ENCODE measurements at regions not wholly inside any gene's neighbourhood (a gene's known extent, or its start where the extent isn't known, plus 50 kb on each side); places are given as distances from the start of the nearest gene placed in this dataset.

DNA sequence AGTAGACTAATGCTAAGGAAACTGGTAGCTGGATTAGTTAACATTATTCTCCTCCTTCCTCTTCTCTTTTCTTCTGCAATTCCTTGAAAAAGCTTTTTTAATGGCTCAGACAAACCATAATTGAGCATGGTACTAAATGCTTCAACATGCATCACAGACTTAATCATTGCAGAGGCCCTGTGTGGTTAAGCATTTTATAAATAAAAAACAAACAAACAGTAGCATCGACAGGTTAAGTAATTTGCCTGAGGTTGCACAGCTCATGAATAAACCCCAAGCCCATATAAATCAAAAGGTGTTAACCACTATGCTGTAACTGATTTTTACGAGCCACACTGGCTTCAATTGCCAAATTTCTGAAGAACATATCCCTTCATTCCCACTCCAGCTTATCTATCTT, 462.1 kb downstream of the LMO4 start:
- no peak for DNase-seq
- Histone ChIP-seq H3K27ac (no peak overlapping the region), H3K9me3 (no peaks in the 10 kb centered on the region), H3K27me3 (no peaks in the 10 kb centered on the region), H3K4me1 (no peaks in the 10 kb centered on the region), H3K36me3 (no peaks in the 10 kb centered on the region), H3K4me3 (no peak overlapping the region)
- no peak for ATAC-seq
- intact Hi-C loops (cut with DNase I) = no loop called here
- WGBS, 4 donors = 80 to 87% (median 84%) methylated on average over 2 of the region's 2 CpGs
- TF ChIP-seq, protein P1, sequence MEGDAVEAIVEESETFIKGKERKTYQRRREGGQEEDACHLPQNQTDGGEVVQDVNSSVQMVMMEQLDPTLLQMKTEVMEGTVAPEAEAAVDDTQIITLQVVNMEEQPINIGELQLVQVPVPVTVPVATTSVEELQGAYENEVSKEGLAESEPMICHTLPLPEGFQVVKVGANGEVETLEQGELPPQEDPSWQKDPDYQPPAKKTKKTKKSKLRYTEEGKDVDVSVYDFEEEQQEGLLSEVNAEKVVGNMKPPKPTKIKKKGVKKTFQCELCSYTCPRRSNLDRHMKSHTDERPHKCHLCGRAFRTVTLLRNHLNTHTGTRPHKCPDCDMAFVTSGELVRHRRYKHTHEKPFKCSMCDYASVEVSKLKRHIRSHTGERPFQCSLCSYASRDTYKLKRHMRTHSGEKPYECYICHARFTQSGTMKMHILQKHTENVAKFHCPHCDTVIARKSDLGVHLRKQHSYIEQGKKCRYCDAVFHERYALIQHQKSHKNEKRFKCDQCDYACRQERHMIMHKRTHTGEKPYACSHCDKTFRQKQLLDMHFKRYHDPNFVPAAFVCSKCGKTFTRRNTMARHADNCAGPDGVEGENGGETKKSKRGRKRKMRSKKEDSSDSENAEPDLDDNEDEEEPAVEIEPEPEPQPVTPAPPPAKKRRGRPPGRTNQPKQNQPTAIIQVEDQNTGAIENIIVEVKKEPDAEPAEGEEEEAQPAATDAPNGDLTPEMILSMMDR (IDR thresholded peaks at IDR 0.05) = no peak
- no peak for TF ChIP-seq POLR2A (IDR thresholded peaks at IDR 0.05)

DNA sequence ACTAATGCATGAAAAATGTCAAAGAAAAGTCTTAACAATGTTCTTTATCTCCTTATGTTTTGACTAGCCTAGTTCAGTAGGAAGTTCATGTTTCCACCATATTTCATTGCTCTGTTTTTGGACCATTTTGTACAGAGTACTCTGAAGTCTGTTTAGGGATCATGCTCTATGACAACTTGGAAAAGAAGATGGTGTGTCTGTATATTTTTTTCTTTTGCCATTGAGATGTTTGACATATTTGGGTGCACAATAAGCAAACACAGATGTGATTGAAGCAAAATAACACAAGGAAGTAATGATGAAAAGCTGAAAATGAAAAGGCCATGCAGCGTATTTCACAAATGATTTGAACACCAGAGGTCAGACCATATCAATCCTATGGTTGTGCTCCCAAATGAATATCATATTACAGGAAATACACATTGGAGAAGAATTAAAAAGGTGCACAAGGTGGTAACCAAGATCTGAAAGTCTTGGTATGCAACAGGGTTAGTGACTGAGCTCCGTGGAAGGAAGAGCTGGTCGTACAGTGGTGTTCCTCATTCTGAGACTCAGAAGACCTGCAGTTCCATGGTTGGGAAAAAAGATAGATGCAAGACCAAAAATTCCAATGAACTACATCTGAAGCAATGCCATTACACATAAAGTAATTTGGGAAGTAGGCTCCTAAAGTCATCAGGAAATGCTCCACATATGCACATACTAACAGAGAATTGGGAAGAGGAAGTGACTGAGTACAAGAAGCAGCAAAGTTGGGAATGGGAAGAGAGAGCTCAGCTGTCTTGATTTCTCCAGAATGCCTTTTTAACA, 463.5 kb downstream of the LMO4 start:
- intact Hi-C loops (cut with DNase I) = no loop called here
- Histone ChIP-seq H3K27me3 (no peaks in the 10 kb centered on the region), H3K4me3 (no peak overlapping the region), H3K9me3 (no peaks in the 10 kb centered on the region), H3K4me1 (no peaks in the 10 kb centered on the region), H3K27ac (no peak overlapping the region), H3K36me3 (no peaks in the 10 kb centered on the region)
- ATAC-seq (no peak), DNase-seq (no peak)
- TF ChIP-seq POLR2A (IDR thresholded peaks at IDR 0.05) = no peak
- TF ChIP-seq, protein P1 (IDR thresholded peaks at IDR 0.05) = no peak
- 85 to 93% (median 90%) methylated on average over 3 of the region's 3 CpGs for WGBS, 4 donors

DNA sequence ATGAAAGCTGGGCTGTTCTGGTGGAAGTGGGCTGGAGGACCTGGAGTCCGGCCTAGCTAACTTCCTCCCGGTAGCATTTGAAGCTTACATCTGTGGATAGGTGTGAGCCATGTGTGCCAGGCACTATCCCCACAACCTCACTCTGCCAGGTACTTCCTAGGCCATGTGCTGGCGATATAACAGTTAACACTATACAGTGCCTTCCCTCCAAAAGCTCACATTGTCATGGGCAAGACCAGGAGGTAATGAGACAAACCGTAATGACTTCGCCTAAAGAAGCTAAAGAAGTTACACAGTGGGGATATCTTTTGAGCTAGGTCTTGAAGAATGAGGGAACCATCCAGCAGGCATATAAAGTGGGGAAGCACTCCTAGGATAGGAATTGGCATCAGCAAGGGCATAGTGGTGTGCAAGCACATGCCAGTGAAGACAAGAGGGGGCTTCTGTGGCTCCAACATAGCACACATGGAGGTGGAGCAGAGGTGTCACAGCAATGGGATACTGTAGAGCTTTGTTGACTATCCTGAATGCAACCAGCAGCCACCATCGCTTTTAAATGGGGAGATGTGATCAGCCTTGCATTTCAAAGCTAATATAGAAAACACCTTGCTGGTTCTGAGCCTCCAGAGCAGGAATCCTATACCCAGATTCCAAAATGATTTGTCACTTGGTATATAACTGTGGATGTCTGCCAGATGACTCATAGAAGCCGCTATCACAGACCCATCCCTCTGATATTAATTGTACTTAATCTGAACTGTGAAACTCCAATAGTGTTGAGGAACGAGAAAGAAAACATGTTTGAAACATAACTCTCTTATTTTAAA, 466.3 kb downstream of the LMO4 start:
- H3K4me3 ChIP-seq = no peak overlapping the region
- no peak for DNase-seq

More for the DNA sequence above, 466.3 kb downstream of the LMO4 start:
- Histone ChIP-seq H3K9me3 (no peaks in the 10 kb centered on the region), H3K27me3 (no peaks in the 10 kb centered on the region), H3K36me3 (no peaks in the 10 kb centered on the region), H3K4me1 (no peaks in the 10 kb centered on the region), H3K27ac (no peak overlapping the region)
- ATAC-seq = no peak
- intact Hi-C loops (cut with DNase I) = no loop called here
- 69 to 79% (median 76%) methylated on average over 8 of the region's 8 CpGs for WGBS, 4 donors
- TF ChIP-seq, protein P1 (IDR thresholded peaks at IDR 0.05) = no peak
- TF ChIP-seq POLR2A (IDR thresholded peaks at IDR 0.05) = no peak
